Body of pancreas (tissue), 4 donors: ENCODE measurements at regions not wholly inside any gene's neighbourhood (a gene's known extent, or its start where the extent isn't known, plus 50 kb on each side); places are given as distances from the start of the nearest gene placed in this dataset.

Source experiments
- CTCF ChIP-seq, 7 experiments: fragments of 450-650 bp in 4 of 7; fragments of 200-600 bp in 3 of 7; sonication (generic) in 3 of 7; IDR thresholded peaks; one replicate each; pipeline ENCODE4 v1.5.1; 2016 to 2019; ENCODE audit warnings: antibody characterized with exemption in 7 of 7
- POLR2A ChIP-seq, 3 donors: fragments of 450-650 bp; IDR thresholded peaks; one replicate each; pipeline ENCODE4 v1.6.1; 2016; ENCODE audit warnings: antibody characterized with exemption in 3 of 3, mild to moderate bottlenecking in 2 of 3

GRCh38 chr14:95386536-95387095 is 66.9 kb upstream of the CLMN start:
- TF ChIP-seq CTCF (IDR thresholded peaks at IDR 0.05) (no peak), POLR2A (IDR thresholded peaks at IDR 0.05) (no peak)
